ENCODE measurements at regions not wholly inside any gene's neighbourhood (a gene's known extent, or its start where the extent isn't known, plus 50 kb on each side); places are given as distances from the start of the nearest gene placed in this dataset.

DNA sequence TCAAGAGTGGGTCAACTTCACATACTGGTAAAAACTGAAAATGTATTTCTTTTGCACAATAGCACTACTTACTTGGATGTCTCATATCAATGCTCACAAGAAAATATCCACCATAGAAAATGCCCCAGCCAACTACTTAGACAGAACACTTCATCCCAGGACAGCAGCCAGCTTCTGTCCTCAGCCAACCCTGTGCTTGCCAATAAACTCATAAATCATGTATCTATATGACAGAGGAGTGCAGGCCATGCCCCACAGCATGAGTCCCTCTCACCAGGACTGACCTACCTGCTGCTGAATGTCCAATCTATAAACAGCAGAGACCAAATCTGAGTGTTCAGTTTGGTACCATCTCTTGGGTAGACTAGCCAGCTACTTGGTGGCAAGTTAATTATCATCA lies 179.3 kb downstream of the OMA1 start:
- TF ChIP-seq MAFG (tag; conservative IDR thresholded peaks at IDR 0.05) (no peak), ZBTB1 (CRISPR knock-in tag; IDR thresholded peaks at IDR 0.05; ENCODE audit: borderline replicate concordance, low read depth) (no peak), DNMT1 (IDR thresholded peaks at IDR 0.05) (no peak), ZBTB40 (IDR thresholded peaks at IDR 0.05) (no peak), ZBTB40 (CRISPR knock-in tag; IDR thresholded peaks at IDR 0.05) (no peak), DPF2 (IDR thresholded peaks at IDR 0.05) (no peak), IRF2 (CRISPR knock-in tag; IDR thresholded peaks at IDR 0.05) (no peak), RAD21 (CRISPR knock-in tag; conservative IDR thresholded peaks at IDR 0.05 in 1 of 2, IDR thresholded peaks at IDR 0.05 in 1 of 2) (no peak), SMC3 (conservative IDR thresholded peaks at IDR 0.05; ENCODE audit: insufficient read depth, low read depth, low read length) (no peak), XRCC4 (IDR thresholded peaks at IDR 0.05; ENCODE audit: extremely low read depth, insufficient read depth, insufficient read length) (no peak), TAF1 (IDR thresholded peaks at IDR 0.05; ENCODE audit: control insufficient read depth, extremely low read depth, insufficient read depth, low read length, severe bottlenecking) (no peak)
- TF ChIP-seq, protein P1, sequence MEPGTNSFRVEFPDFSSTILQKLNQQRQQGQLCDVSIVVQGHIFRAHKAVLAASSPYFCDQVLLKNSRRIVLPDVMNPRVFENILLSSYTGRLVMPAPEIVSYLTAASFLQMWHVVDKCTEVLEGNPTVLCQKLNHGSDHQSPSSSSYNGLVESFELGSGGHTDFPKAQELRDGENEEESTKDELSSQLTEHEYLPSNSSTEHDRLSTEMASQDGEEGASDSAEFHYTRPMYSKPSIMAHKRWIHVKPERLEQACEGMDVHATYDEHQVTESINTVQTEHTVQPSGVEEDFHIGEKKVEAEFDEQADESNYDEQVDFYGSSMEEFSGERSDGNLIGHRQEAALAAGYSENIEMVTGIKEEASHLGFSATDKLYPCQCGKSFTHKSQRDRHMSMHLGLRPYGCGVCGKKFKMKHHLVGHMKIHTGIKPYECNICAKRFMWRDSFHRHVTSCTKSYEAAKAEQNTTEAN (CRISPR knock-in tag; IDR thresholded peaks at IDR 0.05) = no peak
- TF ChIP-seq, protein P2, sequence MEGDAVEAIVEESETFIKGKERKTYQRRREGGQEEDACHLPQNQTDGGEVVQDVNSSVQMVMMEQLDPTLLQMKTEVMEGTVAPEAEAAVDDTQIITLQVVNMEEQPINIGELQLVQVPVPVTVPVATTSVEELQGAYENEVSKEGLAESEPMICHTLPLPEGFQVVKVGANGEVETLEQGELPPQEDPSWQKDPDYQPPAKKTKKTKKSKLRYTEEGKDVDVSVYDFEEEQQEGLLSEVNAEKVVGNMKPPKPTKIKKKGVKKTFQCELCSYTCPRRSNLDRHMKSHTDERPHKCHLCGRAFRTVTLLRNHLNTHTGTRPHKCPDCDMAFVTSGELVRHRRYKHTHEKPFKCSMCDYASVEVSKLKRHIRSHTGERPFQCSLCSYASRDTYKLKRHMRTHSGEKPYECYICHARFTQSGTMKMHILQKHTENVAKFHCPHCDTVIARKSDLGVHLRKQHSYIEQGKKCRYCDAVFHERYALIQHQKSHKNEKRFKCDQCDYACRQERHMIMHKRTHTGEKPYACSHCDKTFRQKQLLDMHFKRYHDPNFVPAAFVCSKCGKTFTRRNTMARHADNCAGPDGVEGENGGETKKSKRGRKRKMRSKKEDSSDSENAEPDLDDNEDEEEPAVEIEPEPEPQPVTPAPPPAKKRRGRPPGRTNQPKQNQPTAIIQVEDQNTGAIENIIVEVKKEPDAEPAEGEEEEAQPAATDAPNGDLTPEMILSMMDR (IDR thresholded peaks at IDR 0.05 in 2 of 3, conservative IDR thresholded peaks at IDR 0.05 in 1 of 3; ENCODE audit: insufficient read depth in 2 of 3, low read depth in 1 of 3, low read length in 3 of 3) = no peak

Data from K562 (cell line).